Central memory CD8-positive, alpha-beta T cell (primary cell): ENCODE measurements at regions not wholly inside any gene's neighbourhood (a gene's known extent, or its start where the extent isn't known, plus 50 kb on each side); places are given as distances from the start of the nearest gene placed in this dataset.

ENCODE experiments used
- ATAC-seq: fragments of 150-1000 bp; cut with Tn5 transposase; replicated peaks from 2 replicates; pipeline ENCODE4 v1.10.0; 2022; ENCODE audit warnings: mild to moderate bottlenecking, moderate FRiP score, moderate number of reproducible peaks; ENCODE audit not compliant: poor library complexity, severe bottlenecking; ENCODE audit errors: extremely low read depth
- DNase-seq, 2 donors: peaks; one replicate each; pipeline ENCODE4 v3.0.0; 2021; ENCODE audit warnings: low spot score in 2 of 2
- H3K27ac Mint-ChIP-seq: one replicate; pipeline ENCODE4 v1.8.0; 2022; ENCODE audit warnings: low read depth, mild to moderate bottlenecking, moderate library complexity, mixed read lengths
- H3K27me3 Mint-ChIP-seq: one replicate; pipeline ENCODE4 v1.8.0; 2022; ENCODE audit warnings: mixed read lengths
- H3K36me3 Mint-ChIP-seq: one replicate; pipeline ENCODE4 v1.8.0; 2022; ENCODE audit warnings: mild to moderate bottlenecking, moderate library complexity, mixed read lengths; ENCODE audit not compliant: insufficient read depth
- H3K4me1 Mint-ChIP-seq: one replicate; pipeline ENCODE4 v1.8.0; 2022; ENCODE audit warnings: mixed read lengths
- H3K4me3 Mint-ChIP-seq: one replicate; pipeline ENCODE4 v1.8.0; 2022; ENCODE audit warnings: mild to moderate bottlenecking, moderate library complexity, mixed read lengths
- H3K9me3 Mint-ChIP-seq: one replicate; pipeline ENCODE4 v1.8.0; 2022; ENCODE audit warnings: mixed read lengths

GRCh38 chr16:9526791-9527190 lies 435.3 kb downstream of the HAPSTR1 start:
- no peaks in the 10 kb centered on the region for H3K36me3 Mint-ChIP-seq
- peaks cover 20% of the 10 kb centered on the region for H3K9me3 Mint-ChIP-seq
- ATAC-seq (no peak), DNase-seq (no peak)
- H3K27ac Mint-ChIP-seq, result no peak overlapping the region
- H3K4me3 Mint-ChIP-seq, result no peak overlapping the region
- no peaks in the 10 kb centered on the region for H3K27me3 Mint-ChIP-seq
- no peaks in the 10 kb centered on the region for H3K4me1 Mint-ChIP-seq

GRCh38 chr16:9527976-9528375 lies 436.5 kb downstream of the HAPSTR1 start:
- no peaks in the 10 kb centered on the region for H3K36me3 Mint-ChIP-seq

GRCh38 chr16:9528511-9529079 lies 437.2 kb downstream of the HAPSTR1 start:
- Mint-ChIP-seq H3K4me1 (no peaks in the 10 kb centered on the region), H3K9me3 (peaks cover 20% of the 10 kb centered on the region), H3K36me3 (no peaks in the 10 kb centered on the region)

More at GRCh38 chr16:9527976-9528375, 436.5 kb downstream of the HAPSTR1 start:
- peaks cover 20% of the 10 kb centered on the region for H3K9me3 Mint-ChIP-seq
- DNase-seq (no peak), ATAC-seq (no peak)
- no peaks in the 10 kb centered on the region for H3K27me3 Mint-ChIP-seq
- H3K27ac Mint-ChIP-seq, result no peak overlapping the region
- no peak overlapping the region for H3K4me3 Mint-ChIP-seq
- H3K4me1 Mint-ChIP-seq, result no peaks in the 10 kb centered on the region

GRCh38 chr16:9533042-9533441 lies 441.6 kb downstream of the HAPSTR1 start:
- no peaks in the 10 kb centered on the region for H3K36me3 Mint-ChIP-seq
- H3K4me1 Mint-ChIP-seq, result no peaks in the 10 kb centered on the region
- H3K4me3 Mint-ChIP-seq, result no peak overlapping the region
- DNase-seq (no peak), ATAC-seq (no peak)
- H3K9me3 Mint-ChIP-seq, result peaks cover 18% of the 10 kb centered on the region
- H3K27me3 Mint-ChIP-seq, result no peaks in the 10 kb centered on the region
- H3K27ac Mint-ChIP-seq, result no peak overlapping the region

More at GRCh38 chr16:9528511-9529079, 437.2 kb downstream of the HAPSTR1 start:
- Mint-ChIP-seq H3K4me3 (no peak overlapping the region), H3K27ac (no peak overlapping the region), H3K27me3 (no peaks in the 10 kb centered on the region)
- DNase-seq, result no peak
- no peak for ATAC-seq

- DNase-seq (no peak), ATAC-seq (no peak)
- Mint-ChIP-seq H3K9me3 (peaks cover 18% of the 10 kb centered on the region), H3K27ac (no peak overlapping the region), H3K27me3 (no peaks in the 10 kb centered on the region), H3K36me3 (no peaks in the 10 kb centered on the region), H3K4me3 (no peak overlapping the region), H3K4me1 (no peaks in the 10 kb centered on the region)
These were observed 443.3 kb downstream of the HAPSTR1 start for GRCh38 chr16:9534759-9535158.

- DNase-seq (no peak), ATAC-seq (no peak)
- no peaks in the 10 kb centered on the region for H3K36me3 Mint-ChIP-seq
- H3K4me3 Mint-ChIP-seq, result no peak overlapping the region
- no peak overlapping the region for H3K27ac Mint-ChIP-seq
- no peaks in the 10 kb centered on the region for H3K27me3 Mint-ChIP-seq
- H3K4me1 Mint-ChIP-seq, result no peaks in the 10 kb centered on the region
- H3K9me3 Mint-ChIP-seq, result peaks cover 18% of the 10 kb centered on the region
These were observed 445.5 kb downstream of the HAPSTR1 start for GRCh38 chr16:9536905-9537304.

- Mint-ChIP-seq H3K9me3 (peaks cover 18% of the 10 kb centered on the region), H3K4me3 (no peak overlapping the region), H3K36me3 (no peaks in the 10 kb centered on the region), H3K4me1 (no peaks in the 10 kb centered on the region), H3K27ac (no peak overlapping the region), H3K27me3 (no peaks in the 10 kb centered on the region)
- no peak for ATAC-seq
- DNase-seq, result no peak
These were observed 447.9 kb downstream of the HAPSTR1 start for GRCh38 chr16:9539346-9539745.

GRCh38 chr16:9541723-9542122 lies 450.3 kb downstream of the HAPSTR1 start:
- ATAC-seq, result no peak
- DNase-seq, result no peak
- H3K4me1 Mint-ChIP-seq, result no peaks in the 10 kb centered on the region
- peaks cover 12% of the 10 kb centered on the region for H3K9me3 Mint-ChIP-seq
- H3K27ac Mint-ChIP-seq, result no peak overlapping the region
- H3K27me3 Mint-ChIP-seq, result no peaks in the 10 kb centered on the region
- H3K4me3 Mint-ChIP-seq, result no peak overlapping the region
- H3K36me3 Mint-ChIP-seq, result no peaks in the 10 kb centered on the region

GRCh38 chr16:9542165-9542755 lies 450.8 kb downstream of the HAPSTR1 start:
- Mint-ChIP-seq H3K36me3 (no peaks in the 10 kb centered on the region), H3K27ac (no peak overlapping the region), H3K4me1 (no peaks in the 10 kb centered on the region), H3K4me3 (no peak overlapping the region), H3K9me3 (peaks cover 7% of the 10 kb centered on the region), H3K27me3 (no peaks in the 10 kb centered on the region)
- no peak for ATAC-seq
- DNase-seq, result no peak

- no peaks in the 10 kb centered on the region for H3K4me1 Mint-ChIP-seq
- H3K4me3 Mint-ChIP-seq, result no peak overlapping the region
- DNase-seq (no peak), ATAC-seq (no peak)
- no peaks in the 10 kb centered on the region for H3K27me3 Mint-ChIP-seq
- H3K36me3 Mint-ChIP-seq, result no peaks in the 10 kb centered on the region
- peaks cover 7% of the 10 kb centered on the region for H3K9me3 Mint-ChIP-seq
- no peak overlapping the region for H3K27ac Mint-ChIP-seq
These were observed 454.3 kb downstream of the HAPSTR1 start for GRCh38 chr16:9545522-9546437.

- ATAC-seq, result no peak
- H3K4me3 Mint-ChIP-seq, result no peak overlapping the region
- peaks cover 7% of the 10 kb centered on the region for H3K9me3 Mint-ChIP-seq
- no peaks in the 10 kb centered on the region for H3K27me3 Mint-ChIP-seq
- no peak for DNase-seq
- H3K36me3 Mint-ChIP-seq, result no peaks in the 10 kb centered on the region
- H3K27ac Mint-ChIP-seq, result no peak overlapping the region
- no peaks in the 10 kb centered on the region for H3K4me1 Mint-ChIP-seq
These were observed 455.0 kb downstream of the HAPSTR1 start for GRCh38 chr16:9546438-9546786.

- Mint-ChIP-seq H3K36me3 (no peaks in the 10 kb centered on the region), H3K9me3 (peaks cover 12% of the 10 kb centered on the region), H3K4me1 (no peaks in the 10 kb centered on the region), H3K27ac (no peak overlapping the region), H3K27me3 (no peaks in the 10 kb centered on the region), H3K4me3 (no peak overlapping the region)
- DNase-seq, result no peak
- no peak for ATAC-seq
These were observed 458.0 kb downstream of the HAPSTR1 start for GRCh38 chr16:9549487-9549886.

GRCh38 chr16:9555051-9555450 lies 463.6 kb downstream of the HAPSTR1 start:
- Mint-ChIP-seq H3K36me3 (no peaks in the 10 kb centered on the region), H3K27me3 (no peaks in the 10 kb centered on the region), H3K4me1 (no peaks in the 10 kb centered on the region), H3K9me3 (peaks cover 10% of the 10 kb centered on the region), H3K27ac (no peak overlapping the region), H3K4me3 (no peak overlapping the region)
- ATAC-seq (no peak), DNase-seq (no peak)
